ENCODE measurements at regions not wholly inside any gene's neighbourhood (a gene's known extent, or its start where the extent isn't known, plus 50 kb on each side); places are given as distances from the start of the nearest gene placed in this dataset.
"Not testable (repeated sequence)": the region's sequence is repeated elsewhere in the genome, so short reads cannot be mapped to it uniquely, and the experiment has no call there.

DNA sequence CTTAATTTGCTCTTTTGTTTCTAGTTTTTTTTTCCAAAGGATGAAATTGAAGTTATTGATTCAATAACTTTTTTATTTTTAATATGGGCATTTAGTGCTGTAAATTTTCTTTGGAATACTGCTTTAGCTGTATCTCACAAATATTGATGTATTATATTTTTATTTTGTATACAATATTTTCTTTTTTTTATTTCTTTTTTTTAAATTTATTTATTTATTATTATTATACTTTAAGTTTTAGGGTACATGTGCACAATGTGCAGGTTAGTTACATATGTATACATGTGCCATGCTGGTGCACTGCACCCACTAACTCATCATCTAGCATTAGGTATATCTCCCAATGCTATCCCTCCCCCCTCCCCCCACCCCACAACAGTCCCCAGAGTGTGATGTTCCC lies 823.7 kb downstream of the KCTD16 start:
- TF ChIP-seq, protein P1, sequence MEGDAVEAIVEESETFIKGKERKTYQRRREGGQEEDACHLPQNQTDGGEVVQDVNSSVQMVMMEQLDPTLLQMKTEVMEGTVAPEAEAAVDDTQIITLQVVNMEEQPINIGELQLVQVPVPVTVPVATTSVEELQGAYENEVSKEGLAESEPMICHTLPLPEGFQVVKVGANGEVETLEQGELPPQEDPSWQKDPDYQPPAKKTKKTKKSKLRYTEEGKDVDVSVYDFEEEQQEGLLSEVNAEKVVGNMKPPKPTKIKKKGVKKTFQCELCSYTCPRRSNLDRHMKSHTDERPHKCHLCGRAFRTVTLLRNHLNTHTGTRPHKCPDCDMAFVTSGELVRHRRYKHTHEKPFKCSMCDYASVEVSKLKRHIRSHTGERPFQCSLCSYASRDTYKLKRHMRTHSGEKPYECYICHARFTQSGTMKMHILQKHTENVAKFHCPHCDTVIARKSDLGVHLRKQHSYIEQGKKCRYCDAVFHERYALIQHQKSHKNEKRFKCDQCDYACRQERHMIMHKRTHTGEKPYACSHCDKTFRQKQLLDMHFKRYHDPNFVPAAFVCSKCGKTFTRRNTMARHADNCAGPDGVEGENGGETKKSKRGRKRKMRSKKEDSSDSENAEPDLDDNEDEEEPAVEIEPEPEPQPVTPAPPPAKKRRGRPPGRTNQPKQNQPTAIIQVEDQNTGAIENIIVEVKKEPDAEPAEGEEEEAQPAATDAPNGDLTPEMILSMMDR (IDR thresholded peaks at IDR 0.05; ENCODE audit: borderline replicate concordance, extremely low read depth, low read length, poor library complexity, severe bottlenecking): not testable (repeated sequence)
- TF ChIP-seq EZH2 (IDR thresholded peaks at IDR 0.05; ENCODE audit: borderline replicate concordance, low read depth, low read length, severe bottlenecking): not testable (repeated sequence)
